MCF 10A (cell line): ENCODE measurements at regions not wholly inside any gene's neighbourhood (a gene's known extent, or its start where the extent isn't known, plus 50 kb on each side); places are given as distances from the start of the nearest gene placed in this dataset.

Experiments used
- BruUV-seq: library from RNA; stranded (reverse); fragments of 400-500 nt; replicated peaks from 2 replicates; lab custom pipeline; 2021; lab: Mats Ljungman, UMichigan
- CTCF ChIA-PET: fragments of 300-600 bp; sonication (Branson Sonifier 250); formaldehyde crosslinking; extraction: SDS; loops from one replicate; lab custom pipeline; 2021; ENCODE audit warnings: antibody characterized with exemption, inconsistent platforms; lab: Yijun Ruan, JAX
- POLR2A ChIA-PET: fragments of 300-600, 350-650 bp; sonication (Branson Sonifier 250); formaldehyde crosslinking; extraction: SDS; loops from one replicate; lab custom pipeline; 2020; ENCODE audit warnings: antibody characterized with exemption, inconsistent platforms; lab: Yijun Ruan, JAX
- DNase-seq: peaks from one replicate; pipeline ENCODE4 v3.0.0-alpha.2; 2018; ENCODE audit not compliant: unreplicated experiment
- H3K27ac Mint-ChIP-seq: one replicate; pipeline ENCODE4 v1.8.0; 2022; ENCODE audit warnings: mild to moderate bottlenecking, low read depth, mixed read lengths; ENCODE audit not compliant: unreplicated experiment
- H3K27me3 Mint-ChIP-seq: one replicate; pipeline ENCODE4 v1.8.0; 2022; ENCODE audit warnings: mixed read lengths; ENCODE audit not compliant: insufficient read depth, unreplicated experiment
- H3K36me3 Mint-ChIP-seq: one replicate; pipeline ENCODE4 v1.8.0; 2022; ENCODE audit warnings: mild to moderate bottlenecking, moderate library complexity, mixed read lengths; ENCODE audit not compliant: insufficient read depth, unreplicated experiment
- H3K4me1 Mint-ChIP-seq: one replicate; pipeline ENCODE4 v1.8.0; 2022; ENCODE audit warnings: mixed read lengths; ENCODE audit not compliant: insufficient read depth, unreplicated experiment
- H3K4me3 Mint-ChIP-seq: one replicate; pipeline ENCODE4 v1.8.0; 2022; ENCODE audit warnings: mild to moderate bottlenecking, moderate library complexity, mixed read lengths; ENCODE audit not compliant: unreplicated experiment
- H3K9me3 Mint-ChIP-seq: one replicate; pipeline ENCODE4 v1.8.0; 2022; ENCODE audit warnings: mixed read lengths; ENCODE audit not compliant: unreplicated experiment
- intact Hi-C: fragments of 100-400 bp; cut with micrococcal nuclease; formaldehyde crosslinking; loops from 2 replicates; pipeline ENCODE4 v1.14.1; 2022
- TF ChIP-seq, protein P1 (sequence below): fragments of 200-600 bp; IDR thresholded peaks from one replicate; pipeline ENCODE4 v1.8.0; 2022; ENCODE audit warnings: antibody characterized with exemption, mild to moderate bottlenecking; ENCODE audit not compliant: unreplicated experiment

- DNase-seq = no peak
- no TSS peak for BruUV-seq
- Mint-ChIP-seq H3K36me3 (no peaks in the 10 kb centered on the region), H3K9me3 (no peaks in the 10 kb centered on the region), H3K27me3 (no peaks in the 10 kb centered on the region), H3K27ac (peak overlapping the region; percentile 50), H3K4me1 (peaks cover 11% of the 10 kb centered on the region), H3K4me3 (peak overlapping the region; percentile 67)
- intact Hi-C loops = no loop called here
- ChIA-PET POLR2A (interaction anchor here (0.9 to 1.0 kb wide), 2 partner anchors 12 to 43 kb away, joined by 3 to 4 read pairs; no protein-coding TSS in a partner anchor), CTCF (no interaction called here)
- TF ChIP-seq, protein P1, sequence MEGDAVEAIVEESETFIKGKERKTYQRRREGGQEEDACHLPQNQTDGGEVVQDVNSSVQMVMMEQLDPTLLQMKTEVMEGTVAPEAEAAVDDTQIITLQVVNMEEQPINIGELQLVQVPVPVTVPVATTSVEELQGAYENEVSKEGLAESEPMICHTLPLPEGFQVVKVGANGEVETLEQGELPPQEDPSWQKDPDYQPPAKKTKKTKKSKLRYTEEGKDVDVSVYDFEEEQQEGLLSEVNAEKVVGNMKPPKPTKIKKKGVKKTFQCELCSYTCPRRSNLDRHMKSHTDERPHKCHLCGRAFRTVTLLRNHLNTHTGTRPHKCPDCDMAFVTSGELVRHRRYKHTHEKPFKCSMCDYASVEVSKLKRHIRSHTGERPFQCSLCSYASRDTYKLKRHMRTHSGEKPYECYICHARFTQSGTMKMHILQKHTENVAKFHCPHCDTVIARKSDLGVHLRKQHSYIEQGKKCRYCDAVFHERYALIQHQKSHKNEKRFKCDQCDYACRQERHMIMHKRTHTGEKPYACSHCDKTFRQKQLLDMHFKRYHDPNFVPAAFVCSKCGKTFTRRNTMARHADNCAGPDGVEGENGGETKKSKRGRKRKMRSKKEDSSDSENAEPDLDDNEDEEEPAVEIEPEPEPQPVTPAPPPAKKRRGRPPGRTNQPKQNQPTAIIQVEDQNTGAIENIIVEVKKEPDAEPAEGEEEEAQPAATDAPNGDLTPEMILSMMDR = no peak
Observed at GRCh38 chr13:88704600-88705275, 1033.6 kb downstream of the SLITRK5 start.

GRCh38 chr13:88707646-88708045 is 1036.5 kb downstream of the SLITRK5 start:
- Mint-ChIP-seq H3K9me3 (peaks cover 7% of the 10 kb centered on the region), H3K4me3 (no peak overlapping the region), H3K36me3 (no peaks in the 10 kb centered on the region), H3K4me1 (peaks cover 6% of the 10 kb centered on the region), H3K27me3 (no peaks in the 10 kb centered on the region), H3K27ac (no peak overlapping the region)
- DNase-seq = no peak
- intact Hi-C loops = no loop called here
- ChIA-PET POLR2A (interaction anchor here (0.6 kb wide), 1 partner anchor 20 kb away, joined by 3 read pairs; no protein-coding TSS in a partner anchor), CTCF (interaction anchor here (0.6 kb wide), 1 partner anchor 826 kb away, joined by 3 read pairs; no protein-coding TSS in a partner anchor)
- TF ChIP-seq, protein P1 = no peak
- no TSS peak for BruUV-seq

DNA sequence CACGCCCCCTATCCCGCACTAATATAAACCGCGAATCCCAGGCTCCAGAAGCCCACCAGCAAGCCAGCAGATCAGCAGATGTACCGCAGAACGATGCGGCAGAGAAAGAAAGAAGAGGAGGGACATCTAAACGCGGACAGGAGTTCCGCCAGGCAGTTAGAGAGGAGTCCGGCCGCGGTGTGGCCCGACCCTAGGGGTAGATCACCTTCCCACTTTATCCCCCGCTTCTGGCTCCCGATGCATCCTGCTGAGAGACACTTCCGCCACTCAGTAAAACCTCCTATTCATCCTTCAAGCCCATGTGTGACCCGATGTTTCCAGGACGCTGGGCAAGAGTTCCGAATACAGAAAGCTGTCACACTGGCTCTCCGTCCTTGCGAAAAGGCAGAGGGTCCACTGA is 1046.8 kb downstream of the SLITRK5 start:
- no peak for DNase-seq
- Mint-ChIP-seq H3K9me3 (no peaks in the 10 kb centered on the region), H3K27me3 (no peaks in the 10 kb centered on the region), H3K4me1 (no peaks in the 10 kb centered on the region), H3K4me3 (no peak overlapping the region), H3K27ac (no peak overlapping the region), H3K36me3 (no peaks in the 10 kb centered on the region)
- POLR2A ChIA-PET = no interaction called here
- CTCF ChIA-PET = no interaction called here
- TF ChIP-seq, protein P1 = no peak
- no TSS peak for BruUV-seq
- intact Hi-C loops = no loop called here

DNA sequence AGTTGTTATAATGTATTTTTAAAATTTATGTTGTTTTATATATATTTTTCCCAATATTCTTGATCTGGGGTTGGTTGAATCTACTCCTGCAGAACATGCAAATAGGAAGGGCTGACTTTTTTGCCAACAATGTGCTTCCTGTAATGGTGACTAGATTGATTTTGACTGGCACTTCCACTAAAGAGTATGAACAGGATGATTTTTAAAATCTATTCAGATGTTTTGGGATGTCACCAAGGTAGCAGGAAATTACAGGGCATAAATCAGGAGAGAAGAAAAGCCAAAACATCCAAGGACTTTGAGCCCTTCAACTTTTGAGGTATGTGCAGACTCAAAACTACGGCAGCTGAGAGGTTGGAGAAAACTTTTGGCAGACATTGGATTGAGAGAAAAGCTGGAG is 1047.6 kb downstream of the SLITRK5 start:
- Mint-ChIP-seq H3K9me3 (peaks cover 7% of the 10 kb centered on the region), H3K27ac (no peak overlapping the region), H3K27me3 (no peaks in the 10 kb centered on the region), H3K36me3 (no peaks in the 10 kb centered on the region), H3K4me3 (no peak overlapping the region), H3K4me1 (no peaks in the 10 kb centered on the region)
- ChIA-PET POLR2A (no interaction called here), CTCF (no interaction called here)
- no TSS peak for BruUV-seq
- intact Hi-C loops = no loop called here
- DNase-seq = no peak
- TF ChIP-seq, protein P1 = no peak
